Fibroblast of lung (primary cell): ENCODE measurements at regions not wholly inside any gene's neighbourhood (a gene's known extent, or its start where the extent isn't known, plus 50 kb on each side); places are given as distances from the start of the nearest gene placed in this dataset.

Experiments used
- EZH2 ChIP-seq: IDR thresholded peaks from 2 replicates; pipeline ENCODE4 v1.5.1; 2012; ENCODE audit warnings: low read length, control low read depth, mild to moderate bottlenecking; ENCODE audit errors: missing control alignments
- TF ChIP-seq, protein P1 (sequence below), 2 donors: IDR thresholded peaks in 1 of 2; conservative IDR thresholded peaks in 1 of 2; 1 replicate in 1 of 2; 2 replicates in 1 of 2; pipeline ENCODE4 v1.5.1; 2011 to 2012; ENCODE audit warnings: low read length in 2 of 2, control low read depth in 1 of 2, inconsistent platforms in 1 of 2, low read depth in 1 of 2, mild to moderate bottlenecking in 1 of 2

DNA sequence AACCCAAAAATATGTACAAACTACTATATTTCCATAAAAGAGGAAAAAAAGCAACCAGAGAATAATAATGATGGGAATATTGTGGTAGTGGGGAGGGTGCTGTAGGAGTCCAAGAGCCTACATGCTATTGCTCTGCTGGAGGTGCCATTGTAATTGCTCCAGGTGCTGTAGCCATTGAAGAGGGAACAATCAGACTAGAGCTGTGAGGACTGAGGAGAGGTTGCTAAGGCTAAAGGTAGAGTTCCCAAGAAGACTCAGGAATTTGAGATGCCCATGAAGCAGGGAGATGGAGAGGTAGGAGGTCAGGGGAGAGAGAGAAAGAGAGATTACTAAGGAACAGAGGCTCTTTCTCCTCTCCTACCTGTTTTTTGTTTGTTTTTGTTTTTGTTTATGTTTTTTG is 394.0 kb downstream of the DMRTA1 start:
- TF ChIP-seq, protein P1, sequence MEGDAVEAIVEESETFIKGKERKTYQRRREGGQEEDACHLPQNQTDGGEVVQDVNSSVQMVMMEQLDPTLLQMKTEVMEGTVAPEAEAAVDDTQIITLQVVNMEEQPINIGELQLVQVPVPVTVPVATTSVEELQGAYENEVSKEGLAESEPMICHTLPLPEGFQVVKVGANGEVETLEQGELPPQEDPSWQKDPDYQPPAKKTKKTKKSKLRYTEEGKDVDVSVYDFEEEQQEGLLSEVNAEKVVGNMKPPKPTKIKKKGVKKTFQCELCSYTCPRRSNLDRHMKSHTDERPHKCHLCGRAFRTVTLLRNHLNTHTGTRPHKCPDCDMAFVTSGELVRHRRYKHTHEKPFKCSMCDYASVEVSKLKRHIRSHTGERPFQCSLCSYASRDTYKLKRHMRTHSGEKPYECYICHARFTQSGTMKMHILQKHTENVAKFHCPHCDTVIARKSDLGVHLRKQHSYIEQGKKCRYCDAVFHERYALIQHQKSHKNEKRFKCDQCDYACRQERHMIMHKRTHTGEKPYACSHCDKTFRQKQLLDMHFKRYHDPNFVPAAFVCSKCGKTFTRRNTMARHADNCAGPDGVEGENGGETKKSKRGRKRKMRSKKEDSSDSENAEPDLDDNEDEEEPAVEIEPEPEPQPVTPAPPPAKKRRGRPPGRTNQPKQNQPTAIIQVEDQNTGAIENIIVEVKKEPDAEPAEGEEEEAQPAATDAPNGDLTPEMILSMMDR (conservative IDR thresholded peaks at IDR 0.05 in 1 of 2, IDR thresholded peaks at IDR 0.05 in 1 of 2; ENCODE audit: low read depth in 1 of 2, low read length in 2 of 2): no peak
- no peak for TF ChIP-seq EZH2
